Stomach (tissue), 8 donors: ENCODE measurements at regions not wholly inside any gene's neighbourhood (a gene's known extent, or its start where the extent isn't known, plus 50 kb on each side); places are given as distances from the start of the nearest gene placed in this dataset.

ENCODE experiments used
- DNase-seq, 2 donors: peaks; one replicate each; pipeline versions ENCODE4 v3.0.0 to v3.0.0-alpha.2; 2013 to 2019
- H3K27ac ChIP-seq, 5 donors: fragments of 200-600 bp in 4 of 5; sonication (generic) in 4 of 5; one replicate each; pipeline ENCODE4 v1.5.1; 2013 to 2019; ENCODE audit warnings: mild to moderate bottlenecking in 1 of 5, moderate library complexity in 1 of 5
- H3K27me3 ChIP-seq, 3 donors: fragments of 200-600 bp; sonication (generic); one replicate each; pipeline ENCODE4 v1.5.1; 2017 to 2019; ENCODE audit warnings: mixed run types in 1 of 3
- H3K36me3 ChIP-seq, 4 donors: fragments of 200-600 bp; sonication (generic); 1 replicate in 3 of 4; 2 replicates in 1 of 4; pipeline ENCODE4 v1.5.1; 2016 to 2019
- H3K4me1 ChIP-seq, 4 donors: fragments of 200-600 bp; sonication (generic); one replicate each; pipeline ENCODE4 v1.5.1; 2016 to 2019
- H3K4me3 ChIP-seq, 4 donors: fragments of 200-600 bp; sonication (generic) in 3 of 4; one replicate each; pipeline ENCODE4 v1.5.1; 2016 to 2019; ENCODE audit warnings: mild to moderate bottlenecking in 1 of 4
- H3K9me3 ChIP-seq, 4 donors: fragments of 200-600 bp; sonication (generic); one replicate each; pipeline ENCODE4 v1.5.1; 2016 to 2019
- EP300 ChIP-seq: sonication (generic); formaldehyde crosslinking; IDR thresholded peaks from one replicate; pipeline ENCODE4 v1.6.1; 2017; ENCODE audit warnings: antibody characterized with exemption
- POLR2A ChIP-seq, 4 donors: fragments of 450-650 bp; IDR thresholded peaks; one replicate each; pipeline ENCODE4 v1.6.1; 2016; ENCODE audit warnings: antibody characterized with exemption in 4 of 4, control low read depth in 2 of 4, mild to moderate bottlenecking in 1 of 4, moderate library complexity in 1 of 4
- POLR2AphosphoS5 ChIP-seq, 3 donors: sonication (generic); formaldehyde crosslinking; IDR thresholded peaks; one replicate each; pipeline ENCODE4 v1.6.1; 2016; ENCODE audit warnings: antibody characterized with exemption in 3 of 3
- WGBS, 5 donors: extraction: QIAGEN DNeasy Blood & Tissue Kit in 3 of 5; methylation state at CpG; one replicate each; pipeline versions ENCODE4 v1.1.5 to v1.1.7; 2013 to 2018; 5-methylcytosine and 5-hydroxymethylcytosine counted together
- intact Hi-C: fragments of 100-400 bp; cut with DNase I; formaldehyde crosslinking; loops from one replicate; pipeline ENCODE4 v1.15.1; 2023; ENCODE audit warnings: low total_unique reads
- TF ChIP-seq, protein P1 (sequence below), 7 experiments: fragments of 450-650 bp in 4 of 7; fragments of 200-600 bp in 3 of 7; sonication (generic) in 3 of 7; IDR thresholded peaks; one replicate each; pipeline ENCODE4 v1.5.1; 2016 to 2019; ENCODE audit warnings: antibody characterized with exemption in 7 of 7, control low read depth in 2 of 7, mild to moderate bottlenecking in 1 of 7
- donor health status: healthy with polysubstance abuse.
- donor health status: Bipolar disorder and iron deficiency.
- donor health status: healthy.

GRCh38 chr6:33925936-33926335, 122.1 kb upstream of the MLN start:
- Histone ChIP-seq H3K27ac (no peak overlapping the region), H3K4me3 (no peak overlapping the region), H3K36me3 (no peaks in the 10 kb centered on the region), H3K27me3 (no peaks in the 10 kb centered on the region), H3K4me1 (no peaks in the 10 kb centered on the region), H3K9me3 (no peaks in the 10 kb centered on the region)
- intact Hi-C loops = no loop called here
- TF ChIP-seq POLR2AphosphoS5 (IDR thresholded peaks at IDR 0.05) (no peak), EP300 (no peak), POLR2A (IDR thresholded peaks at IDR 0.05) (no peak)
- TF ChIP-seq, protein P1, sequence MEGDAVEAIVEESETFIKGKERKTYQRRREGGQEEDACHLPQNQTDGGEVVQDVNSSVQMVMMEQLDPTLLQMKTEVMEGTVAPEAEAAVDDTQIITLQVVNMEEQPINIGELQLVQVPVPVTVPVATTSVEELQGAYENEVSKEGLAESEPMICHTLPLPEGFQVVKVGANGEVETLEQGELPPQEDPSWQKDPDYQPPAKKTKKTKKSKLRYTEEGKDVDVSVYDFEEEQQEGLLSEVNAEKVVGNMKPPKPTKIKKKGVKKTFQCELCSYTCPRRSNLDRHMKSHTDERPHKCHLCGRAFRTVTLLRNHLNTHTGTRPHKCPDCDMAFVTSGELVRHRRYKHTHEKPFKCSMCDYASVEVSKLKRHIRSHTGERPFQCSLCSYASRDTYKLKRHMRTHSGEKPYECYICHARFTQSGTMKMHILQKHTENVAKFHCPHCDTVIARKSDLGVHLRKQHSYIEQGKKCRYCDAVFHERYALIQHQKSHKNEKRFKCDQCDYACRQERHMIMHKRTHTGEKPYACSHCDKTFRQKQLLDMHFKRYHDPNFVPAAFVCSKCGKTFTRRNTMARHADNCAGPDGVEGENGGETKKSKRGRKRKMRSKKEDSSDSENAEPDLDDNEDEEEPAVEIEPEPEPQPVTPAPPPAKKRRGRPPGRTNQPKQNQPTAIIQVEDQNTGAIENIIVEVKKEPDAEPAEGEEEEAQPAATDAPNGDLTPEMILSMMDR (IDR thresholded peaks at IDR 0.05) = no peak
- DNase-seq = no peak
- whole genome bisulfite sequencing, 5 donors = 76 to 92% (median 88%) methylated on average over 6 to 8 of the region's 8 CpGs

- peaks cover 0 to 2% (median 0%) of the 10 kb centered on the region in 3 donors for H3K27me3 ChIP-seq
- H3K36me3 ChIP-seq = no peaks in the 10 kb centered on the region
- no peaks in the 10 kb centered on the region for H3K9me3 ChIP-seq
- TF ChIP-seq, protein P1 (IDR thresholded peaks at IDR 0.05) = no peak
- TF ChIP-seq EP300 (no peak), POLR2A (IDR thresholded peaks at IDR 0.05) (no peak), POLR2AphosphoS5 (IDR thresholded peaks at IDR 0.05) (no peak)
- no peaks in the 10 kb centered on the region for H3K4me1 ChIP-seq
- no peak overlapping the region for H3K27ac ChIP-seq
- 85 to 91% (median 88%) methylated on average over 6 to 7 of the region's 7 CpGs for WGBS, 5 donors
- no peak for DNase-seq
- intact Hi-C loops = no loop called here
- H3K4me3 ChIP-seq = no peak overlapping the region
Observed at GRCh38 chr6:33925210-33925609, 121.4 kb upstream of the MLN start.

- 87 to 96% (median 95%) methylated on average over 3 to 4 of the region's 4 CpGs for WGBS, 5 donors
- Histone ChIP-seq H3K27me3 (peaks cover 0 to 6% (median 0%) of the 10 kb centered on the region in 3 donors), H3K36me3 (no peaks in the 10 kb centered on the region), H3K4me3 (no peak overlapping the region), H3K9me3 (no peaks in the 10 kb centered on the region), H3K4me1 (no peaks in the 10 kb centered on the region), H3K27ac (no peak overlapping the region)
- no peak for TF ChIP-seq EP300
- TF ChIP-seq POLR2AphosphoS5 (IDR thresholded peaks at IDR 0.05) = no peak
- no peak for TF ChIP-seq POLR2A (IDR thresholded peaks at IDR 0.05)
- TF ChIP-seq, protein P1 (IDR thresholded peaks at IDR 0.05) = no peak
- intact Hi-C loops = no loop called here
- DNase-seq = no peak
Observed at GRCh38 chr6:33924681-33925080, 120.9 kb upstream of the MLN start.

GRCh38 chr6:33923857-33924514, 120.2 kb upstream of the MLN start:
- no peak overlapping the region for H3K27ac ChIP-seq
- WGBS, 5 donors = 56 to 71% (median 67%) methylated on average over 7 to 10 of the region's 10 CpGs
- H3K9me3 ChIP-seq = no peaks in the 10 kb centered on the region
- H3K27me3 ChIP-seq = peaks cover 0 to 6% (median 0%) of the 10 kb centered on the region in 3 donors
- DNase-seq = no peak
- no peaks in the 10 kb centered on the region for H3K4me1 ChIP-seq
- TF ChIP-seq POLR2AphosphoS5 (IDR thresholded peaks at IDR 0.05) (no peak), POLR2A (IDR thresholded peaks at IDR 0.05) (no peak), EP300 (no peak)
- TF ChIP-seq, protein P1 (IDR thresholded peaks at IDR 0.05) = no peak
- no peak overlapping the region for H3K4me3 ChIP-seq
- intact Hi-C loops = no loop called here
- no peaks in the 10 kb centered on the region for H3K36me3 ChIP-seq
